PC-9 (cell line): ENCODE measurements at regions not wholly inside any gene's neighbourhood (a gene's known extent, or its start where the extent isn't known, plus 50 kb on each side); places are given as distances from the start of the nearest gene placed in this dataset.
"Not testable (repeated sequence)": the region's sequence is repeated elsewhere in the genome, so short reads cannot be mapped to it uniquely, and the experiment has no call there.

Source experiments
- BruUV-seq: library from RNA; stranded (reverse); fragments of 400-500 nt; replicated peaks from 2 replicates; lab custom pipeline; 2021; lab: Mats Ljungman, UMichigan
- CTCF ChIA-PET: fragments of 300-600 bp; sonication (Branson Sonifier 250); formaldehyde crosslinking; loops from one replicate; lab custom pipeline; 2022; ENCODE audit warnings: antibody characterized with exemption; lab: Charles Lee
- POLR2A ChIA-PET: fragments of 300-600 bp; sonication (Branson Sonifier 250); formaldehyde crosslinking; loops from one replicate; lab custom pipeline; 2022; ENCODE audit warnings: antibody characterized with exemption; ENCODE audit not compliant: unreplicated experiment; lab: Charles Lee
- DNase-seq, 2 experiments: peaks; one replicate each; pipeline versions ENCODE4 v3.0.0 to v3.0.0-alpha.2; 2015 to 2022; ENCODE audit warnings: mixed read lengths in 1 of 2
- H2AFZ ChIP-seq: fragments of 200-600 bp; sonication (generic); 2 replicates; pipeline ENCODE4 v1.8.1; 2017; ENCODE audit warnings: antibody characterized with exemption
- H3F3A ChIP-seq: fragments of 200-600 bp; sonication (generic); 2 replicates; pipeline ENCODE4 v1.8.1; 2017; ENCODE audit warnings: antibody characterized with exemption, mild to moderate bottlenecking, low read depth; ENCODE audit not compliant: insufficient read depth
- H3K27ac ChIP-seq: fragments of 200-600 bp; sonication (generic); 2 replicates; pipeline ENCODE4 v1.6.1; 2016; ENCODE audit warnings: mixed run types
- H3K27me3 ChIP-seq: fragments of 200-600 bp; sonication (generic); 2 replicates; pipeline ENCODE4 v1.6.1; 2016; ENCODE audit warnings: low read depth, mixed run types; ENCODE audit not compliant: insufficient read depth
- H3K36me3 ChIP-seq: fragments of 200-600 bp; sonication (generic); 2 replicates; pipeline ENCODE4 v1.6.1; 2016; ENCODE audit warnings: low read depth, mixed run types
- H3K4me1 ChIP-seq: fragments of 200-600 bp; sonication (generic); replicated peaks from 2 replicates; pipeline ENCODE4 v1.6.1; 2016; ENCODE audit warnings: mixed run types; ENCODE audit not compliant: insufficient read depth
- H3K4me2 ChIP-seq: fragments of 200-600 bp; sonication (generic); 2 replicates; pipeline ENCODE4 v1.6.1; 2017; ENCODE audit warnings: mixed run types
- H3K4me3 ChIP-seq: fragments of 200-600 bp; sonication (generic); 2 replicates; pipeline ENCODE4 v1.6.1; 2016; ENCODE audit warnings: mixed run types
- H3K79me2 ChIP-seq: fragments of 200-600 bp; sonication (generic); 2 replicates; pipeline ENCODE4 v1.6.1; 2017; ENCODE audit warnings: low read depth, mixed run types
- H3K9me2 ChIP-seq: fragments of 200-600 bp; sonication (generic); 2 replicates; pipeline ENCODE4 v1.8.1; 2017; ENCODE audit warnings: mild to moderate bottlenecking; ENCODE audit not compliant: insufficient read depth
- H3K9me3 ChIP-seq: fragments of 200-600 bp; sonication (generic); 2 replicates; pipeline ENCODE4 v1.8.1; 2016; ENCODE audit warnings: low read depth; ENCODE audit not compliant: insufficient read depth
- H4K20me1 ChIP-seq: fragments of 200-600 bp; sonication (generic); 2 replicates; pipeline ENCODE4 v1.8.1; 2017; ENCODE audit not compliant: insufficient read depth
- EZH2 ChIP-seq: fragments of 200-600 bp; sonication (generic); IDR thresholded peaks from 2 replicates; pipeline ENCODE4 v1.8.0; 2017; ENCODE audit warnings: antibody characterized with exemption, low read depth
- intact Hi-C: fragments of 100-400 bp; cut with micrococcal nuclease; formaldehyde crosslinking; loops from one replicate; pipeline ENCODE4 v1.10.0; 2022; ENCODE audit not compliant: unreplicated experiment
- TF ChIP-seq, protein P1 (sequence below): fragments of 200-600 bp; sonication (generic); conservative IDR thresholded peaks from 2 replicates; pipeline ENCODE4 v1.6.1; 2017; ENCODE audit warnings: mixed run types, antibody characterized with exemption, mild to moderate bottlenecking, moderate library complexity

DNA sequence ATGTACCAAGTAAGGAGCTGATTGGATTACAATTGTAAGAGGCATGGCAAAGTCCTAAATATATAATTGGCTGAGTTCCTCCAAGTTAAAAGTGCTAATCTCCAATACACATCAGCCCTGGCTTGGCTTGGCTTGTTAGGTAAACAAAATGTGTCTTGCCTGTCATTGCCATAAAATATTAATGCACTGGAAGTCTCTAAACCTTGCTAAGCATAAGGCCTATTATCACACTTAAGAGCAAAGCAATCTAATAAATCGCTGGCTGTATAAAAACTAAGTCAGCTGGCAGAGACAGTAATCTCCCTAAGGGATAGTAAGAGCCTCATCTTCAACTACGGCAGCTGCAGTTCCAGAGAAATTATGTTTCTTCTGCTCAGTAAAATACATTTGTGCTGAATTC, 418.6 kb upstream of the GRAMD2B start:
- no TSS peak for BruUV-seq
- no peak overlapping the region for H2AFZ ChIP-seq
- H3K4me2 ChIP-seq = no peak overlapping the region
- no peaks in the 10 kb centered on the region for H3K79me2 ChIP-seq
- H3K9me2 ChIP-seq = no peaks in the 10 kb centered on the region
- H3K4me3 ChIP-seq = no peak overlapping the region
- no peak for TF ChIP-seq EZH2
- TF ChIP-seq, protein P1, sequence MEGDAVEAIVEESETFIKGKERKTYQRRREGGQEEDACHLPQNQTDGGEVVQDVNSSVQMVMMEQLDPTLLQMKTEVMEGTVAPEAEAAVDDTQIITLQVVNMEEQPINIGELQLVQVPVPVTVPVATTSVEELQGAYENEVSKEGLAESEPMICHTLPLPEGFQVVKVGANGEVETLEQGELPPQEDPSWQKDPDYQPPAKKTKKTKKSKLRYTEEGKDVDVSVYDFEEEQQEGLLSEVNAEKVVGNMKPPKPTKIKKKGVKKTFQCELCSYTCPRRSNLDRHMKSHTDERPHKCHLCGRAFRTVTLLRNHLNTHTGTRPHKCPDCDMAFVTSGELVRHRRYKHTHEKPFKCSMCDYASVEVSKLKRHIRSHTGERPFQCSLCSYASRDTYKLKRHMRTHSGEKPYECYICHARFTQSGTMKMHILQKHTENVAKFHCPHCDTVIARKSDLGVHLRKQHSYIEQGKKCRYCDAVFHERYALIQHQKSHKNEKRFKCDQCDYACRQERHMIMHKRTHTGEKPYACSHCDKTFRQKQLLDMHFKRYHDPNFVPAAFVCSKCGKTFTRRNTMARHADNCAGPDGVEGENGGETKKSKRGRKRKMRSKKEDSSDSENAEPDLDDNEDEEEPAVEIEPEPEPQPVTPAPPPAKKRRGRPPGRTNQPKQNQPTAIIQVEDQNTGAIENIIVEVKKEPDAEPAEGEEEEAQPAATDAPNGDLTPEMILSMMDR = no peak
- H3K4me1 ChIP-seq = no peaks in the 10 kb centered on the region
- POLR2A ChIA-PET = no interaction called here
- no peaks in the 10 kb centered on the region for H4K20me1 ChIP-seq
- no peaks in the 10 kb centered on the region for H3F3A ChIP-seq
- H3K36me3 ChIP-seq = no peaks in the 10 kb centered on the region
- H3K27me3 ChIP-seq = no peaks in the 10 kb centered on the region
- CTCF ChIA-PET = no interaction called here
- H3K9me3 ChIP-seq = no peaks in the 10 kb centered on the region
- no peak for DNase-seq
- intact Hi-C loops = no loop called here
- H3K27ac ChIP-seq = no peak overlapping the region

DNA sequence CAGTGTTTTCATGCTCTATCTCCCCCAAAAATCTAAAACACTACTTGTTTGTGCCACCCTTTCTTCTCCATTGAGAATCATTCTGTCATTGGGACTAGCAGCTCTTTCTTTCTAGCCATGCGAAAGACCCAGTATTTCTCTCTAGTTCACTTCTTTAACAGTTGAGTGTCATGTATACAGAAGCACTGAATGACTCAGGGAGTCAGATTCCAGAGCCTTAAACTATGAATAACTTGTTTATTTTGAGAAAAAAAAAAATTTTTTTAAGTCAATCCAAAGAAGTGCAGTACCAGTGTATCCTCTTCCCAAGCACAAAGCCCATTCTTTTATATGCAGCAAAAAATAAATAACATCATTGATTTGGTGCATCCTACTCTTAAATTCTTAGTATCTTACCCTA, 415.4 kb upstream of the GRAMD2B start:
- intact Hi-C loops = no loop called here

GRCh38 chr5:126009566-126009965, 413.6 kb upstream of the GRAMD2B start:
- Histone ChIP-seq H3K79me2 (no peaks in the 10 kb centered on the region), H3K9me3 (no peaks in the 10 kb centered on the region), H3K27me3 (no peaks in the 10 kb centered on the region), H3K4me2 (no peak overlapping the region), H3K4me3 (no peak overlapping the region), H3K27ac (no peak overlapping the region), H3K4me1 (no peaks in the 10 kb centered on the region), H3K36me3 (no peaks in the 10 kb centered on the region), H3F3A (no peaks in the 10 kb centered on the region), H4K20me1 (no peaks in the 10 kb centered on the region), H2AFZ (no peak overlapping the region), H3K9me2 (no peaks in the 10 kb centered on the region)
- intact Hi-C loops = no loop called here
- ChIA-PET POLR2A (no interaction called here), CTCF (no interaction called here)
- TF ChIP-seq EZH2 = no peak
- TF ChIP-seq, protein P1 = no peak
- BruUV-seq = no TSS peak
- no peak for DNase-seq

More for the DNA sequence above, 415.4 kb upstream of the GRAMD2B start:
- Histone ChIP-seq H3K4me2 (no peak overlapping the region), H2AFZ (no peak overlapping the region), H3K36me3 (no peaks in the 10 kb centered on the region), H3K27me3 (no peaks in the 10 kb centered on the region), H4K20me1 (no peaks in the 10 kb centered on the region), H3K4me1 (no peaks in the 10 kb centered on the region), H3F3A (no peaks in the 10 kb centered on the region), H3K9me3 (no peaks in the 10 kb centered on the region), H3K4me3 (no peak overlapping the region), H3K27ac (no peak overlapping the region), H3K79me2 (no peaks in the 10 kb centered on the region), H3K9me2 (no peaks in the 10 kb centered on the region)
- DNase-seq = no peak
- ChIA-PET CTCF (no interaction called here), POLR2A (no interaction called here)
- no TSS peak for BruUV-seq
- TF ChIP-seq, protein P1 = no peak

DNA sequence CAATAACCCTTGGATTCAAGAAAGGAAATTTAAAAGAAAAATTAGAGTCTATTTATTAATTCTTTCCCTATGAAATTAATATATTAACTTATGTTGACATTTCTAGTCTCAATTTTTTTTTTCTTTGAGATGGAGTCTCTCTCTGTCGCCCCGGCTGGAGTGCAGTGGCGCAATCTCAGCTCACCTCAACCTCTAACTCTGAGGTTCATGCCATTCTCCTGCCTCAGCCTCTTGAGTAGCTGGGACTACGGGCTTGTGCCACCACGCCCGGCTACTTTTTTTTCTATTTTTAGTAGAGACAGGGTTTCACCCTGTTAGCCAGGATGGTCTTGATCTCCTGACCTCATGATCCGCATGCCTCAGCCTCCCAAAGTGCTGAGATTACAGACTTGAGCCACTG, 411.7 kb upstream of the GRAMD2B start:
- H3K4me2 ChIP-seq, H3K36me3 ChIP-seq, H2AFZ ChIP-seq, H3K27me3 ChIP-seq, H3K4me1 ChIP-seq, H4K20me1 ChIP-seq, CTCF ChIA-PET, H3K9me2 ChIP-seq, H3F3A ChIP-seq, H3K79me2 ChIP-seq, H3K4me3 ChIP-seq, intact Hi-C loops, BruUV-seq, DNase-seq, H3K27ac ChIP-seq, POLR2A ChIA-PET, H3K9me3 ChIP-seq: not testable (repeated sequence)
